ENCODE measurements at regions not wholly inside any gene's neighbourhood (a gene's known extent, or its start where the extent isn't known, plus 50 kb on each side); places are given as distances from the start of the nearest gene placed in this dataset.

DNA sequence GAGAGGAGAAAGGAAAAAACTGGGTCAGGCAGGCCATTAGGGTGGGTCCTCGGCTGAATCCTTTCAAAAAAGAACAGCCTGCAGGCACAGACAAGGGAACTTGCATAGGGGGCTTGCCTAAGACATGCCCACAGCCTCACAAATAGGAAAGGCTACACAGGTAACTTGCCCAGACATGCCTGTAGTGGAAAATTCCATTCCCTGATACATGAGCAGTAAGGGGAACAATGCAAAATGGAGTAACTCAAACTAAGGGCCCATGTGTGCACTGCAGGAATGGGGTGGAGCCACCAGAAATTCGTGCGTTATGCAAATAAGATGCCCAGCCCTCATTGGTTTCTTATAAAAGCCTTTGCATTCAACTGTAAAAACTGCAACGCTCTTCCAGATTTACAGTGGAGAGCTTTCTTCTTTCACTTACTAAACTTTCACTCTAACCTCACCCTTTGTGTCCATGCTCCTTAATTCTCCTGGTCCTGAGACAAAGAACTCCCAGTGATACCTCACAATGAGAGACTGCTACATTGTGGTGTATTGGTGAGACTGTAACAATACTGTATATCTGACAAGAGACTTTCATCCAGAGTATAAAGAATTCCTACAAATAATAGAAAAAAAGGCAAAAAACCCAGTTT lies 59.5 kb upstream of the SLITRK1 start:
- TF ChIP-seq, protein P1, sequence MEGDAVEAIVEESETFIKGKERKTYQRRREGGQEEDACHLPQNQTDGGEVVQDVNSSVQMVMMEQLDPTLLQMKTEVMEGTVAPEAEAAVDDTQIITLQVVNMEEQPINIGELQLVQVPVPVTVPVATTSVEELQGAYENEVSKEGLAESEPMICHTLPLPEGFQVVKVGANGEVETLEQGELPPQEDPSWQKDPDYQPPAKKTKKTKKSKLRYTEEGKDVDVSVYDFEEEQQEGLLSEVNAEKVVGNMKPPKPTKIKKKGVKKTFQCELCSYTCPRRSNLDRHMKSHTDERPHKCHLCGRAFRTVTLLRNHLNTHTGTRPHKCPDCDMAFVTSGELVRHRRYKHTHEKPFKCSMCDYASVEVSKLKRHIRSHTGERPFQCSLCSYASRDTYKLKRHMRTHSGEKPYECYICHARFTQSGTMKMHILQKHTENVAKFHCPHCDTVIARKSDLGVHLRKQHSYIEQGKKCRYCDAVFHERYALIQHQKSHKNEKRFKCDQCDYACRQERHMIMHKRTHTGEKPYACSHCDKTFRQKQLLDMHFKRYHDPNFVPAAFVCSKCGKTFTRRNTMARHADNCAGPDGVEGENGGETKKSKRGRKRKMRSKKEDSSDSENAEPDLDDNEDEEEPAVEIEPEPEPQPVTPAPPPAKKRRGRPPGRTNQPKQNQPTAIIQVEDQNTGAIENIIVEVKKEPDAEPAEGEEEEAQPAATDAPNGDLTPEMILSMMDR (conservative IDR thresholded peaks at IDR 0.05), result no peak
- no peak for TF ChIP-seq EZH2 (IDR thresholded peaks at IDR 0.05; ENCODE audit: low read depth)

Data from PC-9 (cell line).